ENCODE measurements at regions not wholly inside any gene's neighbourhood (a gene's known extent, or its start where the extent isn't known, plus 50 kb on each side); places are given as distances from the start of the nearest gene placed in this dataset.

- H3K4me3 ChIP-seq, result no peak overlapping the region
- H3K9me3 ChIP-seq, result no peaks in the 10 kb centered on the region
- H3K4me1 ChIP-seq, result no peaks in the 10 kb centered on the region
- H3K27ac ChIP-seq, result no peak overlapping the region
- peak; percentile 58 for ATAC-seq
- no peak for DNase-seq
- intact Hi-C loops (cut with DNase I), result no loop called here
- TF ChIP-seq CTCF (IDR thresholded peaks at IDR 0.05), result no peak
- no peaks in the 10 kb centered on the region for H3K36me3 ChIP-seq
- no peaks in the 10 kb centered on the region for H3K27me3 ChIP-seq
These were observed 457.6 kb downstream of the SLCO4C1 start for GRCh38 chr5:101838435-101838834.

GRCh38 chr5:101829255-101829654 lies 466.8 kb downstream of the SLCO4C1 start:
- no peaks in the 10 kb centered on the region for H3K9me3 ChIP-seq
- ATAC-seq, result no peak
- no peaks in the 10 kb centered on the region for H3K36me3 ChIP-seq
- H3K4me3 ChIP-seq, result no peak overlapping the region
- H3K4me1 ChIP-seq, result no peaks in the 10 kb centered on the region
- H3K27ac ChIP-seq, result no peak overlapping the region
- no peak for TF ChIP-seq CTCF (IDR thresholded peaks at IDR 0.05)
- DNase-seq, result no peak
- H3K27me3 ChIP-seq, result no peaks in the 10 kb centered on the region
- intact Hi-C loops (cut with DNase I), result no loop called here

- DNase-seq (no peak), ATAC-seq (no peak)
- intact Hi-C loops (cut with DNase I), result no loop called here
- Histone ChIP-seq H3K27me3 (no peaks in the 10 kb centered on the region), H3K9me3 (no peaks in the 10 kb centered on the region), H3K27ac (no peak overlapping the region), H3K4me1 (no peaks in the 10 kb centered on the region), H3K36me3 (no peaks in the 10 kb centered on the region), H3K4me3 (no peak overlapping the region)
- no peak for TF ChIP-seq CTCF (IDR thresholded peaks at IDR 0.05)
These were observed 484.6 kb downstream of the SLCO4C1 start for GRCh38 chr5:101811466-101811865.

GRCh38 chr5:101806410-101806809 lies 489.7 kb downstream of the SLCO4C1 start:
- H3K9me3 ChIP-seq, result no peaks in the 10 kb centered on the region
- no peaks in the 10 kb centered on the region for H3K4me1 ChIP-seq
- no peak for TF ChIP-seq CTCF (IDR thresholded peaks at IDR 0.05)
- no peaks in the 10 kb centered on the region for H3K27me3 ChIP-seq
- no peaks in the 10 kb centered on the region for H3K36me3 ChIP-seq
- ATAC-seq (no peak), DNase-seq (peak; percentile 42)
- no peak overlapping the region for H3K4me3 ChIP-seq
- H3K27ac ChIP-seq, result no peak overlapping the region
- intact Hi-C loops (cut with DNase I), result no loop called here

- TF ChIP-seq CTCF (IDR thresholded peaks at IDR 0.05), result no peak
- Histone ChIP-seq H3K36me3 (no peaks in the 10 kb centered on the region), H3K27ac (no peak overlapping the region), H3K4me1 (no peaks in the 10 kb centered on the region), H3K4me3 (no peak overlapping the region), H3K9me3 (no peaks in the 10 kb centered on the region), H3K27me3 (no peaks in the 10 kb centered on the region)
- DNase-seq, result no peak
- intact Hi-C loops (cut with DNase I), result no loop called here
- no peak for ATAC-seq
These were observed 499.7 kb downstream of the SLCO4C1 start for GRCh38 chr5:101796427-101796826.

- Histone ChIP-seq H3K27me3 (no peaks in the 10 kb centered on the region), H3K36me3 (no peaks in the 10 kb centered on the region), H3K9me3 (no peaks in the 10 kb centered on the region), H3K4me1 (no peaks in the 10 kb centered on the region), H3K4me3 (no peak overlapping the region), H3K27ac (no peak overlapping the region)
- no peak for TF ChIP-seq CTCF (IDR thresholded peaks at IDR 0.05)
- DNase-seq (no peak), ATAC-seq (no peak)
- intact Hi-C loops (cut with DNase I), result no loop called here
These were observed 507.3 kb downstream of the SLCO4C1 start for GRCh38 chr5:101788797-101789196.
